Nucleus accumbens (tissue), 56 donors: ENCODE measurements at regions not wholly inside any gene's neighbourhood (a gene's known extent, or its start where the extent isn't known, plus 50 kb on each side); places are given as distances from the start of the nearest gene placed in this dataset.

Experiments used
- DNase-seq, 56 donors: peaks; one replicate each; lab custom pipeline; 2025; lab: John Stamatoyannopoulos, UW

- no peak for DNase-seq
Observed at GRCh38 chr11:32005786-32006416, 85.0 kb upstream of the RCN1 start.

GRCh38 chr11:32003335-32003734 is 87.5 kb upstream of the RCN1 start:
- DNase-seq: no peak

- no peak for DNase-seq
Observed at GRCh38 chr11:32002311-32002710, 88.6 kb upstream of the RCN1 start.

GRCh38 chr11:31997955-31998354 is 92.9 kb upstream of the RCN1 start:
- DNase-seq: no peak

GRCh38 chr11:31996159-31996881 is 94.6 kb upstream of the RCN1 start:
- no peak for DNase-seq

- peak in 2 of 56 donors; percentile 4 to 6 for DNase-seq
Observed at GRCh38 chr11:31995525-31996094, 95.3 kb upstream of the RCN1 start.

GRCh38 chr11:31995032-31995431 is 95.8 kb upstream of the RCN1 start:
- DNase-seq: no peak

- DNase-seq: peak in 1 of 56 donors; percentile 6
Observed at GRCh38 chr11:31987118-31988005, 103.5 kb upstream of the RCN1 start.

- DNase-seq: peak in 8 of 56 donors; percentile 6 to 51 (median 20)
Observed at GRCh38 chr11:31986201-31986889, 104.5 kb upstream of the RCN1 start.

GRCh38 chr11:31981457-31981856 is 109.4 kb upstream of the RCN1 start:
- no peak for DNase-seq

- no peak for DNase-seq
Observed at GRCh38 chr11:31977343-31977742, 113.5 kb upstream of the RCN1 start.

- DNase-seq: no peak
Observed at GRCh38 chr11:31974366-31975136, 116.3 kb upstream of the RCN1 start.

- DNase-seq: no peak
Observed at GRCh38 chr11:31973172-31973571, 117.7 kb upstream of the RCN1 start.

- no peak for DNase-seq
Observed at GRCh38 chr11:31972623-31973022, 118.3 kb upstream of the RCN1 start.

GRCh38 chr11:31969359-31969702 is 121.5 kb upstream of the RCN1 start:
- DNase-seq: no peak

- DNase-seq: no peak
Observed at GRCh38 chr11:31968461-31969358, 122.2 kb upstream of the RCN1 start.

GRCh38 chr11:31967404-31968130 is 123.3 kb upstream of the RCN1 start:
- DNase-seq: no peak

GRCh38 chr11:31966846-31967245 is 124.0 kb upstream of the RCN1 start:
- no peak for DNase-seq
